Cerebellar cortex (tissue), 1 donor: ENCODE measurements at regions not wholly inside any gene's neighbourhood (a gene's known extent, or its start where the extent isn't known, plus 50 kb on each side); places are given as distances from the start of the nearest gene placed in this dataset.
"Not testable (repeated sequence)": the region's sequence is repeated elsewhere in the genome, so short reads cannot be mapped to it uniquely, and the experiment has no call there.

Source experiments
- DNase-seq: peaks from one replicate; pipeline ENCODE4 v3.0.0-alpha.2; 2015; ENCODE audit warnings: low spot score

DNA sequence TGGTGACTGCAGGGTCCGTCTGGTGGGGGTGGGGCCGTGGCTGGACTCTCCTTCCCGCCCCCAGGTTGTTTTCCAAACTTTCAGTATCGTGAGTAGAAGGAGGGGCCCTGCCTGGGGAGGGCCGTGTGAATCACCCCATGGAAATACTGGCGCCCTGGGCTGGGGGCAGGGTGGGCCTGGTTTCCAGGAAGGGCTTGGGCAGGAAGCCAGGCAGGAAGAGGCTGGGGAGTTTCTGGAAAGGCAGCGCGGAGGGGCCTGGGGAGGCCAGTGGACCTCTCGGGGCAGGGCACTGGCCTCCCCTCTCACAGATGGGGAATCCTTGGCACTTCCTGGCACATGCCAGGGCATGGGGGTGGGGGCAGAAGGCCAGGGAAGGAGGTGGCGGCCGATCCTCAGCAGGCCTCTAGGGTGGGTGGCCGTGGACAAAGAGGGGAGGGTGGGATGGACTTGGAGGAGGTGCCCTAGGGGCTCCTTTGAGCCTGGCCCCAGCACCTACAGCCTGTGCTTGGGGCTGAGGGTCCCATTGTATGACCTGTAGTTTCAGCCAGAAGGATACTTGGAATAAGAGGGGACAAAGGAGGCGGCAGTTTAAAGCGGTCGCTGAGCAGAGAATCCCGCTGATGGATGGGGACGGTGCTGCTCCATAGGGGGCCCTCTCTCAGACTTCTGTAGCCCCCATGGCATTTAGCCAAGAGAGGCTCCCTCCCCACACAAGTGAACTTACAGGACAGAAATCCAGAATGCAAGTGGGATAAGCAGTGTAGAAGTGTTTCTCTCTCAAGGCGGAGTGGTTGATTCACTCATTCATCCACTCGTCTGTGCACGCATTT is 56.5 kb upstream of the GATA2 start:
- no peak for DNase-seq

DNA sequence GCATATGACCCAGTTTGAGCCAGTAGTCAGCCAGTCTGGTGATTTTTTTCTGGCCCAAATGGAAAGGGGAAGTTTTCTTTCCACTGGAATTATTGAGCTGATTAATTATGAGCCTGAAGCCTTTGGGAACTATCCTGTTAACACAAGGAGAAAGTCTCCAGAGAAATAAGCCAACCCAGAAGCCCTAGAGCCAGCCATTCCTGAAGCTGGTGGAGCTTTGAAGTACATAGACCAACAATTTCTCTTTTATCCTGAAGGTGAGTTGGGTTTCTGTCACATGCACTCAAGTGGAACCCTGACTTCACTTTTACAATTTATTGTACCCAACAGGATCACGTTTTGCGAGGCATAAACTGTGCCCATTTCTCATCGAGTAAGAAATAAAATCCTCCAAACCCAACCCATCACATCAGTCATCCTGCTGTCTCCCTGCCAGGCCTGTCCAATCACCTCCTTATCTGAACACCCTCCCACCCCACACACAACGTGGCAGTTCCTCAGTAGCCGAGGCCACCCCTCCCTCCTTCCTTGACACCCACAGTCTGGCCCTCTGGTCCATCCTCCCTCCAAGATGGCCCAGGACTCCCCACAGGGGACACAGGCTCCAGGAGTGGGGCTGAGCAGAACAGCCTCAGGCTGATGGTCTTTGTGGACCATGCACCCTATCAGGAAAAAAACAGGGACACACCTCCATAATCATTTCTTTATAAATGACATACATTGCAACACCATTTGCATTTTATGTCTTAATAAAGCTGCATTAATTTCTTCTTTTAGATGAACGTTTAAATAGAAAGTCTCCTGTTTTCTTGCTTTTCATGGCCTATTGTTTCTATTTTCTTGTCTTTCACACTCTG is 55.7 kb upstream of the GATA2 start:
- no peak for DNase-seq

DNA sequence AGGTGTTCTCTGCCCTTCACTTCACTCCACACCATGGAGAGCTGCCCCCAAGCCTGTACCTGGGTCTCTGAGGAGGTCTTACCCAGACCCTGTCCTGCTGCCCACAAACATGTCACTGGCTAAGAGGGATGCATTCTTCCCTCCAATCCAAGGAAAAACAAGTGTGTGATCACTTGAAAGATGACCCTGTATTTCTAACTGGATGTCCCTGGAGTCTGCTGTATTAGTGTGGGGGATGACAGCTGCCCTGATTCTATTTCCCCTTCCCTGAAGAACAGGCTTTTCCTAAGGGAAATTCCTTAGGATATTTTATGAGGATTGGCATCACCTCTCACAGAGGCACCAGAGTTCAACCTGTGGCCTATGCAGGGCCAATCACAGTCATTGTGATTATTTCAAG is 55.0 kb upstream of the GATA2 start:
- no peak for DNase-seq

DNA sequence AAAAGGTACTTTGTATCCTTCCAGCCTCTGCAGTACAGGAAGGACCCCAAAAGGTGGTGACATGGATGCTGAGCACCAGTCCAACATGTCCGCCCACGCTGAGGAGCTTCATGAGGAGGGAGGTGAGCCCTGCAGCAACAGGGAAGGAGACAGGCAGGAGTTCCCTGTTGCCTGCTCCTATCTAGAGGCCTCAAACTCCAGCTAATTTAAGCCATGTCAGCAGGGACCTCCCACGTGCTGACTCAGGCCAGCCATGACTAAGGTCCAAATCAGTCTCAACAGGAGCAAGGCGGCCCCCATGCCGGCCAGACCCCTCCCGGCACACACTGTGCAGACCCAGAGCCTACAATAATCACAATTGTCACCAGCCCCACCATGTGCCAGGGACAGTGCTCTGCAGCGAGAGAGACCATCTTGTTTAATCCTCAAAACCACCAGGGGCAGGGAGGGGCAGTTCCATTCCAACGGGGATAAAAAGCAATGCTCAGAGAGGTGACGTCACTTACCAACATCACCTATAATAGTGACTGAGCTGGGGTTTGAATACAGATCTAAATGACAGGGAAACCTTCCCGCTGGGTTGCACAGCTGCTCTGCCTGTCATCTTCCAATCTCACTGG is 54.5 kb upstream of the GATA2 start:
- no peak for DNase-seq

DNA sequence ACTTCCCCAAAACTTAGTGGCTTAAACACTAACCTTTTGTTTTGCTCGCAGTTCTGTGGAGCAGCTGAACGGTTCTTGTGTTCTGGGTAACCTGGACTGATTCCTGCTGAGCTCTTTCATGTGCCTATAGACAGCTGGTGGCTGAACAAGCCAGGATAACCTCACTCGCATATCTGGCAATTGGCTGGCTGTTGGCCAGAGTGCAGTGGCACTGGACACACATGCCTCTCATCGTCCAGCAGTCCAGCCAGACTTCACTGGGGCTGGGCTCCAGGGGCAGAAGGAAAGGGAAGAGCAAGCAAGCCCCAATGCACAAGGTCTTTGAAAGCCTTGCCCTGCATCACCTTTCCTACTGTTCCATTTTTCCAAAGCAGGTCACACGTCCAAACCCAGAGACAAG is 53.6 kb upstream of the GATA2 start:
- no peak for DNase-seq

DNA sequence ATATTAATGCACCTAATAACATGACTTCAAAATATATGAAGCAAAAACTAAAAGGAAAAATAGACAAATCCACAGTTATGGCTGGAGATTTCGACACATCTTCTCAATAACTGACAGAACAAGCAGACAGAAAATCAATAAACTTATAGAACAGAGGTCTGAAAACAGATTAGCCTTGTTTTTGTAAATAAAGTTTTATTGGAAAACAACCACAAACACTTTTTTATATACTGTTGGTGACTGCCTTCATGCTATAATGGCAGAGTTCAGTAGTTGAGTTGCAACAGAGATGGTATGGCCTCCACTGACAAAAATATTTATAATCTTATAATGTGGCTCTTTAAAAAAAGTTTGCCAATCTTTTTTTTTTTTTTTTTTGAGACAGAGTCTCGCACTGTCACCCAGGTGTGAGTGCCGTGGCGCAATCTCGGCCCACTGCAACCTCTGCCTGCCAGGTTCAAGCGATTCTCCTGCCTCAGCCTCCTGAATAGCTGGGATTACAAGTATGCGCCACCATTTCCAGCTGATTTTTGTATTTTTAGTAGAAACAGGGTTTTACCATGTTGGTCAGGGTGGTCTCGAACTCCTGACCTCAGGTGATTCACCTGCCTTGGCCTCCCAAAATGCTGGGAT is 52.2 kb upstream of the GATA2 start:
- DNase-seq: no peak

DNA sequence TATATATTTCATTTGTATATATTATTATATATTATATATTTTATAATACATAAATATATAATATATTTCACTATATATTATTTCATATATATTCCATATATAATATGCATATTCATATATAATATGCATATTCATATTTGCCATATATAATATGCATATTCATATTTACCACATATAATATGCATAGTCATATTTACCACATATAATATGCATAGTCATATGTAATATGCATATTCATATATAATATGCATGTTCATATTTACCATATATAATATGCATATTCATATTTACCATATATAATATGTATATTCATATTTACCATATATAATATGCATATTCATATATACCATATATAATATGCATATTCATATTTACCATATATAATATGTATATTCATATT is 51.2 kb upstream of the GATA2 start:
- no peak for DNase-seq

DNA sequence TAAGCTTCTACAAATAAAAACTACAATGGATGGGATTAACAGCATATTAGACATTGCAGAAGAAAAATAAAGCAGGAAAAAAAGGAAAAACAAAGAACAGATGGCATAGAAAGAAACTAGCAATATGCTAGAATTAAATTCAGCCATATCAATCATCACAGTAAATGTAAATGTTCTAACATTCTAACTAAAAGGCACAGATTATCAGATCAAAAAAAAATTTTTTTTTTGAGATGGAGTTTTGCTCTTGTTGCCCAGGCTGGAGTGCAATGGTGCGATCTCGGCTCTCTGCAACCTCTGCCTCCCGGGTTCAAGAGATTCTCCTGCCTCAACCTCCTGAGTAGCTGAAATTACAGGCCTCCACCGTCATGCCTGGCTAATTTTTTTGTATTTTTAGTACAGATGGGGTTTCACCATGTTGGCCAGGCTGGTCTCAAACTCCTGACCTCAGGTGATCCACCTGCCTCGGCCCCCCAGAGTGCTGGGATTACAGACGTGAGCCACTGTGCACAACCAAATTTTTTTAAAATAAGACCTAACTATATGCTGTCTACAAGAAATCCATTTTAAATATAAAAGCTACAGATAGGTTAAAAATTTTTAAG is 50.7 kb upstream of the GATA2 start:
- not testable (repeated sequence) for DNase-seq
